ENCODE measurements at regions not wholly inside any gene's neighbourhood (a gene's known extent, or its start where the extent isn't known, plus 50 kb on each side); places are given as distances from the start of the nearest gene placed in this dataset.

- TF ChIP-seq POLR2A (IDR thresholded peaks at IDR 0.05; ENCODE audit: insufficient read depth in 1 of 2, low read depth in 2 of 2, low read length in 2 of 2) = no peak
- TF ChIP-seq ZNF263 (CRISPR knock-in tag; IDR thresholded peaks at IDR 0.05) = no peak
- no peak for TF ChIP-seq ZNF230 (CRISPR knock-in tag; IDR thresholded peaks at IDR 0.05)
- no peak for TF ChIP-seq CTCF (CRISPR knock-in tag; IDR thresholded peaks at IDR 0.05)
- no peak for TF ChIP-seq CREB1 (IDR thresholded peaks at IDR 0.05)
- no peak for TF ChIP-seq CREB1 (CRISPR knock-in tag; IDR thresholded peaks at IDR 0.05)
- no peak for TF ChIP-seq ESRRA (CRISPR knock-in tag; IDR thresholded peaks at IDR 0.05; ENCODE audit: low read depth)
- no peak for TF ChIP-seq TCF7 (IDR thresholded peaks at IDR 0.05; ENCODE audit: low read depth)
- TF ChIP-seq MAFK (conservative IDR thresholded peaks at IDR 0.05 in 1 of 2, IDR thresholded peaks at IDR 0.05 in 1 of 2; ENCODE audit: low read length in 2 of 2) = no peak
- TF ChIP-seq POLR2AphosphoS5 (IDR thresholded peaks at IDR 0.05; ENCODE audit: low read depth, low read length) = no peak
- TF ChIP-seq KLF13 (CRISPR knock-in tag; IDR thresholded peaks at IDR 0.05) = no peak
- TF ChIP-seq ZNF142 (CRISPR knock-in tag; IDR thresholded peaks at IDR 0.05) = no peak
- no peak for TF ChIP-seq AKAP8 (CRISPR knock-in tag; IDR thresholded peaks at IDR 0.05)
These were observed 87.4 kb downstream of the GJA1 start for GRCh38 chr6:121522771-121523386.
